GM18517 (cell line): ENCODE measurements at regions not wholly inside any gene's neighbourhood (a gene's known extent, or its start where the extent isn't known, plus 50 kb on each side); places are given as distances from the start of the nearest gene placed in this dataset.
"Not testable (repeated sequence)": the region's sequence is repeated elsewhere in the genome, so short reads cannot be mapped to it uniquely, and the experiment has no call there.

Source experiments
- ATAC-seq: cut with Tn5 transposase; IDR thresholded peaks from one replicate; pipeline ENCODE4 v1.9.1; 2021; ENCODE audit warnings: mild to moderate bottlenecking, moderate library complexity; ENCODE audit not compliant: unreplicated experiment

DNA sequence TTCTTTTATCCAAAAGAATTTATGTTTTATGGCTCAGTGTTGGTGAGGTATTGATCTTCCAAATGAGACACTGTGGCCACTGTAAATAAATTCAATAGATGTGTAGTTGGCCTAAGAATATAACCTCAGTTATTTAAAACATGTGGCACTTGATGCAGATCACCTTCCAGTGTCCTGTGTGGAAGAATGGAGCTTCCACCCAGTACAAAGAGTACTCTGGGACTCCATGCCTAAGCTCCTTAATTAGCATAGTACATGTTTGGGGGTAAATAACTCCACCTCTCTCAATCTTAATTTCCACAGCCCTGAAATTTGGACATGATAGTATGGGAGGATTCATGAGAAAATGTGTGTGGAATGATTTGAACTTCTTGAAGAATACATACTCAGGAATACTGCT, 105.7 kb downstream of the SPDYE17 start:
- ATAC-seq = not testable (repeated sequence)

DNA sequence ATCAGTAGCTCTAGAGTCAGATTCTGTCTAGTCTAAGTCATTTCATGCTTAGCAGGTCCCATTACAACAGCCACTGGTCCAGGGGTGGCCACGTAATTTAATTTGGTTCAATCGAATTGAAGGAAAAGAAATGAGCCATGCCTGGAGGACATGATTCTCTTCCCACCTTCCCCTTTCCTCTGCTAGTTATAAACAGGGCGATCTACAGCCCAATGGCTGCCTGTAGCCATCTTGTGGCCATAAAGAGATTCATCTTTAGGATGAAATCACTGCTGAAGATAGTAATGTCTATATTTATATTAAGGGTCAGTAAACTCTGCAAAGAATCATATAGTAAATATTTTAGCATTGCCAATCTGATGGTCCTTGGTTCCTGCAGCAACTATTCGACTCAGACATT, 107.4 kb downstream of the SPDYE17 start:
- not testable (repeated sequence) for ATAC-seq

DNA sequence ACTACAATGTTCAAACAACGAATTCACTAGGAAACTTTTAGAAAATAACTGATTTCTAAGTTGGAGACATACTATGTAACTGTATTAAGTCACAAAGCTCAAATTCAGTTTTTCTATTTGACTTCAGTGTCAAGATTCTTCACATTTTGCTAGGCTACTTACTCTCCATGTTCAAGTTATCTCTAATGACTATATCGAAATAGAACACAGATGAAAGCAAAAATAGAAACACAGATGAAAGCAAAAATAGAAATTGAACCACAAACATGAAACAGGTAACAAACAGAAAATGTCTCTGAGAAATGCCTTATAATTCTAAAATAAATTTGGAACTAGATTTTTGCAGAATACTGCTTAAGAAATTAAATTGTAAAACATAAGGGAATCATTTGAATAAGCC, 113.5 kb downstream of the SPDYE17 start:
- ATAC-seq = not testable (repeated sequence)

DNA sequence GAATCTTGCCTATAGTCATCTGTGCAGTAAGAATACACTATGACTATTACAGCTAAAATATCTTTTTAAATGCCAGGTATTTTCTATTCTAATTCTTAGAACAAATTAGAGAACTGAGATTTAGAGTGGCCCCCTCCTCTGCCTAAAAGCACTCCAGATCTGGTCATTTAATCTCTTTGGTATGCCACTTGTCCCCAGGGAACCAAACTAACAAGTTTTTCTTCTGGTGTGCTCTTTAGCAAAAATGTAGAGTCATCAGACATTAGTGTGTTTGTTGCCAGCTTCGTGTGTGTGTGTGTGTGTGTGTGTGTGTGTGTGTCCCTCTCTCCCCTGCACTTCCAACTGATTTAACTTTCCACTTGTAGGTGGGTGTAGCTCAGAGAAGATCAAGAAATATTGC, 117.8 kb downstream of the SPDYE17 start:
- not testable (repeated sequence) for ATAC-seq

DNA sequence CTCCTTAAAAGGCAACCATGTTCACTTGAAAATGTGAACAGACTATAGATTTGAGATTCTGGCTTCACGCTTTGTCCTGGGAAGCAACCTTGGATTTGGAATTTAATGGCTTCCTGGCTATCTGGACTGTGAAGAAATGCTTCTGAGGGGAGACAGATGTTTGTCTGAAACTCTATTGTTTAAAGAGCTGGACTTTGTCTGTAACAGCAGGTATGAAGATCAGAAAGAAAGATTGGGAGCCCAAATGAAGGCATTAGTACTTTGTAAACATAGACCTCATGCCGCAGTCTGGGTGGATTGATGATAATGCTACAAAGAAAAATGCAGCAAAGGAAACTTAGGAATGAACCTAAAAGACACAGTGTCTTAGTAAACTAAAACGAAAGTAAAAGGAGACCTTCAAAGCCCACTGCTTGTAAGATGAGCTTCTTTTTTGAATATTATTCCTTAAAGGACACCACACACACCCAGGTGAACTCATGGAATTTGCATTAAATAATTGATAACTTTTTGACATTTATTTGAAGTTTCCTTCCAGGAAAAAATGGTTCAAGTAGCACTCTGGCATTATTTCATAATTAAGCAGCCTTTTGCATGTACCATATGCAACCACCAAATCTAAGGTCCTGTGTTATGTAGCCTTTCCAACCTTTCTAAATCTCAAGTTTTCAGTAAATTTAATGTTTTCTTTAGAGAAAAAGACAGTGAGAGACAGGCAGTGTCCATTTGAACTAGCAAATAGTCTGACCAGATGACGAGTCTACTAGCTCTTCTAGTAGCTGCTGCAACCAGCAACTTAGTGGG, 119.9 kb downstream of the SPDYE17 start:
- not testable (repeated sequence) for ATAC-seq

DNA sequence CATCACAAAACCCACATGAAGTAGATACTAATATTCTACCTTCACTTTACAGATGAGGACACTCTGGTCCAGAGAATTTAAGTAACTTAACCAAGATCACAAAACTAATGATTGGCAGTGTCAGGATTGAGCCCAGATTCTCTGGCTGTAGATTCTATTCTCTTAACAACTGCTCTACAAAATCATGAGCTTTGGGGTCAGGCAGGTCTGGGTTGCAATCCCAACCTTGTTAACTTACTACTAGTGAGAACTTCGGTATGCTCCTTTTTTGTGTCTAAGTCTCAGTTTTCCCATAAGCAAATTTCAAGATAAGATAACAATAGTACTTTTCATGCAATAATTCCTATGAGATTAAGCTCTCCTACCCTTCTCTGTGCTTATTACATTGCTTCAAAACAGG, 127.5 kb downstream of the SPDYE17 start:
- not testable (repeated sequence) for ATAC-seq

DNA sequence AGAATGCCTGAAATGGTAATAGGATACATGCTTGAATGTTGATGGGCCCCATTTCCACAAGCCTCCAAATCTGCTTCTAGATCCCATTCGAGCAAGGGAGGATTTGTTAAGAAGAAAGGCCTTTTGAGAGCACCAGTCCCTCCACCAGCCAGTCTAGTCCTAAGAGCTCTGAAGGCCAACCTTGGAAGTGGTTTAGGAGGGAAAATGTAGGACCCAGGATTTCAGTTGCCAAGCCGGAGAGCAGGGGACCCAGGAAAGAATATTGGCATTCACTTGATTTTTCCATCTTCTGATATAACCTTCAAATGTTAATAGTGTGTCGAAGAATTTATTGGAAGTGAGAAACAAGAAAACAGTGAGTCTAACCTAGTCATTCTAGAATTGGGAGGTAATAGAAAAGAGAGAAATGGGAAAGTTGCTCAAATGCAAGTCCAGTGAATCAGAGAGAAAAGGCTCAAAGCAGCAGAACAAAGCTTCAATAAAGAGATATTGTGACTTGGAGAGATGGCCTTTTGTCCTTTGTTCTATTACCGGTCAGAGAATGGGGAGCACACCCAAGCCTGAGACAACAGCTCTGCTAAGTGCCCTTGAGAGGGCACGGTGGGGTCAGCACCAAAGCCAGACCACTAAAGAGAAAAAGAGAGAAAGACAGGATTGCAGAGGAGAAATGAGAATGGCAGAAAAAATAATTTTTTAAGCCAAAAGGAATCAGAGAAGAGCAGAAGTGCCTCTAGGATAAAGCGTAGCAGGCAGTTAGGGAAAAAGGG, 130.0 kb downstream of the SPDYE17 start:
- ATAC-seq = not testable (repeated sequence)

DNA sequence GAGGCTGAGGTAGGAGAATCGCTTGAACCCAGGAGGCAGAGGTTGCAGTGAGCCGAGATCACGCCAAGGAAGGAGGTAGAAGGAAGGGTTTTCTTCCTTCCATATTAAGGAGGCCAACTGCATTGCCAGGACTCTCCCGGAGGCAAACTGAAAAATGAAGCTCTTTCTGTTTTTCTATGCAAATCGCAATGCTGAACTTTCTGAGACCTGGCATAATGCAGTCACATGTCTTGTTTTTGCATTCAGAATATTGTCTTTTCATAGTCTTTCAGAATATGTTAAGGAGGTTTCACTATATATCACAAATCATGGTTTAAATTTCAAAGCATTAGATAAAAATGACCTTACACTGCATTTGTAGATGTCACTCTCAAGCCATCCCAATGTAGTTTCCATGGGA, 133.4 kb downstream of the SPDYE17 start:
- ATAC-seq = not testable (repeated sequence)

DNA sequence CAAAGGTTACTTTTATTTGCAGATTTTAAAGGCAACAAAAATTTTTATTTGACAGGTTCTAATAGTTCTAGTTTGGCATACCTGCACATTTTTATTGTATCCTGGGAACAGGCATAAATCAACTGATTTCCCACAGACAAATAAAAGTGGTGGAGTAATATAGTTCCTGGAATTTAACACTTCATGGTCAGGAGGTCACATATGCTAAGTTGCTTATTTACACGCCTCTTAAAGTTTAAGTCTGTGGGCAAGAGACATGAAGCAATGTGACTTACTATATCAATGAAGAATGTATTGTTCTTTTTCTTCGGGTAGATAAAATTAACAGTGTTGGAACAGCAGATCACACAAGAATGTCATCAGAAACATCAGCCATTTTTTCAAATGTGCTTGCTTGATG, 135.2 kb downstream of the SPDYE17 start:
- ATAC-seq = not testable (repeated sequence)

DNA sequence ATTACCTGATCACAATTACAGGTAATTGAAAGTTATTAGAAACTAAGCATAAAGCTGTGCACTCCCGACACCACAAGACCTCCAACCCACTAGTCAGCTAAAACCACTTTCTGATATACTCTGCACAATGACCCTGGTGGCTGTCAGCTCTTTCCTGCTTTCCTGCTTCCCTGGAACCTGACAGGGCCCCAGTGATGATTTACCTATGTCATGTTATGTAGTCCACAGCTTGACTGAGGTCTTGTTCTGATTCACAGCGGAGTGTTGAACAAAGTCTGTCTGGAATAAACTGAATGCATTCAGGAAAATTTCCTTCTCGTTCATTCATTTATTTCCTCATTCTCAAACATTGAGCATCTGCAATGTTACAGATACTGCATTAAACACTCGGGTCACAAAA, 136.5 kb downstream of the SPDYE17 start:
- ATAC-seq = not testable (repeated sequence)

DNA sequence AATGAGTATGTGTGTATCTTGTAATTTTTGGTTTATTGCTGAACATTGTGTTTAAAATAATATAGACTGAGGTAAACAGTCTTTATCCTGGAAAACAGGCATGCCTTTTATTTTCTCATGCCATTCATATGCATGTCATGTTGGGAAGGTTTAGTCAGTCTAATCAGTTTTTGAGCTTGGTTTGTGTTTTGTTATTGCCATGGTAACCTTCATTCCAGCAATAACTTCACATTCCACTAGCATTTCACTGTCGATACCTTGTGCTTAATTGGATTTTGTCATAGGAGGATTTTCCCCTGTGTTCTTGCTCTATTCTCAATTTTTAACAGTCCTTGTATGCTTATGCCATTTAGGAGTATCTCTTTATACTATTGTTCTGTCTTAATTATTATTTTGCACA, 140.4 kb downstream of the SPDYE17 start:
- ATAC-seq = not testable (repeated sequence)

DNA sequence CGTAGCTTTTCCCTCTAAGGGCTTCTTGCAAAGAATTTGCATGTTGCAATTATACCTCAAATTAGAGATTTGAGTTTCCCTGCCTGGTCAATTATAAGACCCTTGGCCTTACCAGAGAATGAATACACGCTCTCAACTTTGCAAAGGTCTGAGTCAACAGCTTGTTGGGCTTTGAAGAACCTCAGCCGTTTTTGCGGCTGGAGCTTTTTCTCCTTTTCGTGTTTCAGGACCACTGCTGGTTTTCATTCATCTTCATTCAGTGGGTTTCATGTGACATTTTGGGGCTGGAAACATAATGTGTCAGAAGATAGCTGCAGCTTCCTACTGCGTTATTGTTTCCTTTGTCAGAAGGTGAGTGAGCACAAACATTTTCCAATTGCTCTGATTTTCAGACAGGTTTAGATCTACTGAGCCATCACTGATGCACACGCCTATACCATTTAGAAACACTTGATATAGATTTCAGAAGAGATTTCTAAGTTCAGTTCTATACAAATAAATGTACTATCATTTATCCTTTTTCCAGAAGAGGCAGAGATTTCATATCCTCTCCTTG, 152.3 kb downstream of the SPDYE17 start:
- not testable (repeated sequence) for ATAC-seq

DNA sequence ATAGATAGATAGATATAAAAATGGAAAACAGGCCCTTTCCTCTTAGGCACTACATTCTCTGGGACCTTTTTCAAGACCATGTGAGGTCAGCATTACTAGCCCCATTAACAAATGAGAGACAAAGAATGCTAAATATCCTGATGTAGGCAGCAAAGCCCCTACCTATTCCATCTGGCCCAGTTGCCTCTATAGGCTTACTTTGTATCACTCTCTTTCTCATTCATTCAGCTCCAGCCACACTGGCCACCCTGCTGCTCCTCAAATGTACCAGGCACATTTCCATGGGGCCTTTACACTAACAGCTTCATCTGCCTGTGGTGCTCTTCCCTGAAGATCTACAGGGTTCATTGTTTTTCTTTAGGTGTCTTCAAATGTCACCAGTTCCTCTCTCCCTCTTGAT, 156.4 kb downstream of the SPDYE17 start:
- ATAC-seq = not testable (repeated sequence)

DNA sequence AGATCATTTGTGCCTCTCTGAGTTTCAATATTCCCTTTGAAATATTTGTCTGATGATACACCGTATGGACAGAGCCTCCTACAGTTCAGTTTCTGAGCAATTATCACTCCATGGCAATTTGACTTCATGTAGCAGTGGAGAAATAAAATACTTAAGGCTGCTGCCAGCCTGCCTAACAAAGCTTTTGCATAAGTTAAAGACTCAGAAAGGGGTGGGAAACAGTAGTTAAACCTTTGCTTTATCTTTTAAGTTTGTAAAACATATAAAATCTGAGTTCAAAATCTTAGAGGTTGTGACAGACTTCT, 161.7 kb downstream of the SPDYE17 start:
- ATAC-seq = not testable (repeated sequence)

DNA sequence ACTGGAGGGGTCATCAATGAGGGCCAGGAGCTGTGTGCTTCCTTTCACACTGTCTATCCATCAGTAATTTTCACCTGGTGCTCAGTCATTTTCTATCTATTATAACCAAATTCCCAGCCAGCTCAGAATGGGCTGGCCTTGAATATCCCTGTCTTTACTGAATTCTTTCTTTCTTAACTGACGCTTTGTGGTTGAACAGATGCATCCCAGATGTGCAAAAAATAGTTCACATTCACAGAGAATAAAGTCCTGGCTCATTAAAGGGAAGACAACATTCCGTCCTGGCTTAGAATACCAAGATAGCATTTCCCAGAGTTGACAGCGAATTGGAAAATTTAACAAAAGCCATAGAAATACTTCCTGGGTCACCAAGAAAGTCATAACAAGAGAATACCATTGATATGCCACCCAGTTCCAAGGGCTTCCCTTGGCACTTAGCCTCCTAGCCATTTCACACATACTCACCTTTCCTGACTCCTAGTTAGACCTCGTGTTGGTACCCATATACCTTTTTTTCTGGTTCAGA, 164.7 kb downstream of the SPDYE17 start:
- not testable (repeated sequence) for ATAC-seq

DNA sequence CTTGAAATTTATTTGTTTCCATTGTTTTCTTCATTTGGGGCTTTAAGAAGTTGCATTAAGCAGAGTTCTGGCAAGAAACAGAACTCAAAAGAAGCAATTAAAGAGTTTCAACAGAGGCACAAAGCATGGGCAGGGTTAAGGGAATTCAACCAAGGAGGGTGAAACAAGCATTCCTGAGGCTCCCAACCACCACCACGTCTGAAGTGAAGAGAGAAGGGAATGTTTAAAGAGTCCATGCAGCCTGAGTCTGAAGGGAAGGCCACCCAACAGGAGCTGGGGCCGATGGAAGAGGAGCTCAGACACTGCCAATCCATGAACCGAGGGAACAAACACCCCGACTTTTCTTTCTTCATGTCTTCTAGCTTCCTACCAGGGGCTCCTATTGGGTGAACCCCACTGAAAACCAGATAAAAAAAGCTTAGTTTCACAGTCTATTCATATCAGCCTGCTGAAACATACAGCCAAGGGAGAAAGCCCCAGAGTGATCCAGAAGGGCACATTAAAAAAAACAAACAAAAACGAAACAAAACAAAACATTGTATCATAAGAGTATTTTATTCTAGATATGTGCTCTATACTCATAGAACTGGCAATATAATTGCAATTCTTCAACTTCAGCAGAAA, 168.9 kb downstream of the SPDYE17 start:
- not testable (repeated sequence) for ATAC-seq

DNA sequence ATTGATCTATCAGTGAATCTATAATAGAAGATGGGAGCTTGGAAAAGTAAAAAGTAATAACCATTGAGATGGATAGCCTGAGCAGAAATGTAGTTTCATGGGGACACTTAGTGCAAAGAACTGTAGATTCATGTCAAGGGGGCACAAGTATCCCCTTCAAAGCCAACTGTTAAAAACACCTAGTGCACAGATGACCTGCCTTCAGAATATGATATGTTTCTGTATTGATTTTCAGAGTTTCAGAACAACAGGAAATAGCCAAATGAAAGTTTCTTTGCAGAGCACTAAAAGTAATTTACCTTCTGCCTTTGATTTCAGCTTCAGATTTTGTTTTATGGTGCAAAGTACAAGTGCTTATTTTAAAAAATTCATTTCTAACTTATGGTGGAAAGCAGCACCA, 169.9 kb downstream of the SPDYE17 start:
- ATAC-seq = not testable (repeated sequence)

DNA sequence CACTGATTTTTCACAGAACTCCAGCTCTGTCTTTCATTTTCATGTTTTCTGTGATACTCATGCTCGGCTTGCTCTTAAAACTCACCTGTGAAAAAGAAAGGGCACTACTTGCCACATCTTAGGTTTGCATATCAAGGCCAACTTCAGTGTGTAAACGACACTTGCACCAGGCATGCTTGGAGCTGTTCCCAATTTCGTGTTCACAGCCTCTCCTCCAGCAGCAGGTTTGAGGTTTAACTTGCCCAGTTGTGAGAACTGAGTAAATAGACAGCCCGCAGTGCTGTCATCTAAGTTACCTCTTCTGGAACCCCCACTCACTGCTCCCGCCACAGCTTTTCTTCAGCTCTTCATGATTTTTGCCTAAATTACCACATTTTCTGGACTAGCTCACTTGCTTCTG, 172.2 kb downstream of the SPDYE17 start:
- ATAC-seq = not testable (repeated sequence)

DNA sequence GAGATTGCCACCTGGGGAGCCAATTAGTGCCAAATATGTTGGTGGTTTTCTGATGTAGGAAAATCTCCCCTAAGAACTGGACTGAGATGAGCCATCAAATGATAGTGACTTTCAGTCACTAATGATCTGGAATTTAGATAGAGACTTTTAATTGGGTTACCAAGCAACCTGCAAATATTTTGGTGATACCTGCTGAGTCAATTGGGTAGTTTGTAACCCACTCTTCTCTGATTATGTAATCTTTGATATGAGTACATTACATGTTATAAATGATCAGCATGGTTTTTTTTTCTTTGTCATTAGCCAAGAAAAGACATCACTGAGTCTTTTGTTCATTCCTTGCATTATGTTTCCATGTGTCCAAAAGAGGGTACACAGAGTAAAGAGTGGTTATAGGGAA, 177.5 kb downstream of the SPDYE17 start:
- not testable (repeated sequence) for ATAC-seq

DNA sequence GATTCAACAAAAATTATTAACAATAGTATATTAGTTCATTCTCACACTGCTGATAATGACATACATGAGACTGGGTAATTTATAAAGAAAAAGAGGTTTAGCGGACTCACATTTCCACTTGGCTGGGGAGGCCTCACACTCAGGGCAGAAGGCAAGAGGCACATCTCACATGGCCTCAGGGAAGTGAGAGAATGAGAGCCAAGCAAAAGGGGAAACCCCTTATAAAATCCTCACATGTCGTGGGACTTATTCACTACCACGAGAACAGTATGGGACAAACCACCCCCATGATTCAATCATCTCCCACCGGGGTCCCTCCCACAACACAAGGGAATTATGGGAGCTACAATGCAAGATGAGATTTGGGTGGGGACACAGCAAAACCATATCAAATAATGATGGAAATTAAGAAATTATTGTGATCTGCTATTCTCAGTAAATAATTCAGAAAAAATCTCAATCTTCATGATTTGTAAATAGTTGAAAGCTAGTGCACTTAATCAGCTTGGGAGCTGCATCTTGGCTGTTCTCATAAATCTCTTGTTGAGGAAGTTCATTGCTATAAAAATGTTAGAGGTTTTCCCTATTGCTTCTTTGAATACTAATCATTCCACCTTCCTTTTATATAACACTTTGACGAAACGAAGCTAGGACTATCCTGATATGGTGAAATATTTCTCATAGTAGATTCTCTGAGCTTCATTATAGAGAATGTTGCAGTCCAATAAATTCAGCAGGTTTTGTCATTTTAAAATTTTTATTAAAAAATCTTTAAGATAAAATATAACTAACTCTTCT, 179.2 kb downstream of the SPDYE17 start:
- ATAC-seq = not testable (repeated sequence)
